ENCODE measurements at regions not wholly inside any gene's neighbourhood (a gene's known extent, or its start where the extent isn't known, plus 50 kb on each side); places are given as distances from the start of the nearest gene placed in this dataset.

DNA sequence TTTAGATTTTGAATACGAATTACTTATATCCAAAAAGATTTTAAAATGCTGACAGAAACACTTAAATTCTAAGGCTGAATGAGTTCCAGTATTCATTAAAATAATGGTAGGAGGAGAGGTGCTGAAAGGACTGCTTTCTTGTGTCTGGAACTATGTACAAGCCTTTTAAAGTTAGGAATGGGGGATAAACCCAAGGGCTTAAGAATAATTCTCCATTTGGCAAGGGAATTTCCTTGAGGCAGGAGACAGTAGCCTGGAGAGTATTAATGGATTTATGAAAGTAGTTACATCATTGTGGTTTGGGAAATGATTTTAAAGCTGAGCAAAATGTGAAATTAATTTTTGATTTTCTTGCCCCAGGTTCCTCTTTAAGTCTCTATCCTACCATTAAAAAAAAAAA lies 266.5 kb upstream of the KCNIP4 start:
- Histone ChIP-seq H3K4me3 (no peak overlapping the region), H3K27me3 (no peaks in the 10 kb centered on the region), H3K27ac (no peak overlapping the region), H3K4me1 (replicated peaks in 1 of 2) (no peaks in the 10 kb centered on the region), H3K9me3 (replicated peaks in 1 of 3) (no peaks in the 10 kb centered on the region), H3K36me3 (replicated peaks in 1 of 2) (no peaks in the 10 kb centered on the region)
- WGBS, 4 donors = 53 to 66% (median 64%) methylated on average over 1 of the region's 1 CpG
- DNase-seq = no peak
- TF ChIP-seq, protein P1, sequence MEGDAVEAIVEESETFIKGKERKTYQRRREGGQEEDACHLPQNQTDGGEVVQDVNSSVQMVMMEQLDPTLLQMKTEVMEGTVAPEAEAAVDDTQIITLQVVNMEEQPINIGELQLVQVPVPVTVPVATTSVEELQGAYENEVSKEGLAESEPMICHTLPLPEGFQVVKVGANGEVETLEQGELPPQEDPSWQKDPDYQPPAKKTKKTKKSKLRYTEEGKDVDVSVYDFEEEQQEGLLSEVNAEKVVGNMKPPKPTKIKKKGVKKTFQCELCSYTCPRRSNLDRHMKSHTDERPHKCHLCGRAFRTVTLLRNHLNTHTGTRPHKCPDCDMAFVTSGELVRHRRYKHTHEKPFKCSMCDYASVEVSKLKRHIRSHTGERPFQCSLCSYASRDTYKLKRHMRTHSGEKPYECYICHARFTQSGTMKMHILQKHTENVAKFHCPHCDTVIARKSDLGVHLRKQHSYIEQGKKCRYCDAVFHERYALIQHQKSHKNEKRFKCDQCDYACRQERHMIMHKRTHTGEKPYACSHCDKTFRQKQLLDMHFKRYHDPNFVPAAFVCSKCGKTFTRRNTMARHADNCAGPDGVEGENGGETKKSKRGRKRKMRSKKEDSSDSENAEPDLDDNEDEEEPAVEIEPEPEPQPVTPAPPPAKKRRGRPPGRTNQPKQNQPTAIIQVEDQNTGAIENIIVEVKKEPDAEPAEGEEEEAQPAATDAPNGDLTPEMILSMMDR (IDR thresholded peaks at IDR 0.05) = no peak
- TF ChIP-seq POLR2A (IDR thresholded peaks at IDR 0.05) = no peak
- intact Hi-C loops (cut with DNase I) = no loop called here

DNA sequence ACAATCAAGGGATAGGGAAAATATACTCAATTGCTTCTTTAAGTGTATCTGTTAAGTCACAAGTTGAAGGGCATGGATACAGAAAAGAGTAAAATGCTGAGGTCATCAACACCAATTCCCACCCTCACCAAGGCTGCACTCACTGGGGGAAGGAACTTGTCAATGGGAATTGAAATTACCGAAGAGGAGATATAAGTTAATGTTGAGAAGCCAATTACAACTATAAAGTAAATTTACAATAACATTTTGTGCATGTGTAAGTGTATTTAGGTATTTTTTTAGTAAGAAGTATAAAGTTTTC lies 255.1 kb upstream of the KCNIP4 start:
- no peaks in the 10 kb centered on the region for H3K9me3 ChIP-seq (replicated peaks in 1 of 3)
- H3K27me3 ChIP-seq = no peaks in the 10 kb centered on the region
- H3K27ac ChIP-seq = no peak overlapping the region
- TF ChIP-seq, protein P1 (IDR thresholded peaks at IDR 0.05) = no peak
- no peak for TF ChIP-seq POLR2A (IDR thresholded peaks at IDR 0.05)
- WGBS, 4 donors = 19 to 81% (median 78%) methylated on average over 1 of the region's 1 CpG
- no peak overlapping the region for H3K4me3 ChIP-seq
- no peaks in the 10 kb centered on the region for H3K4me1 ChIP-seq (replicated peaks in 1 of 2)
- no peak for DNase-seq
- no peaks in the 10 kb centered on the region for H3K36me3 ChIP-seq (replicated peaks in 1 of 2)
- intact Hi-C loops (cut with DNase I) = no loop called here

DNA sequence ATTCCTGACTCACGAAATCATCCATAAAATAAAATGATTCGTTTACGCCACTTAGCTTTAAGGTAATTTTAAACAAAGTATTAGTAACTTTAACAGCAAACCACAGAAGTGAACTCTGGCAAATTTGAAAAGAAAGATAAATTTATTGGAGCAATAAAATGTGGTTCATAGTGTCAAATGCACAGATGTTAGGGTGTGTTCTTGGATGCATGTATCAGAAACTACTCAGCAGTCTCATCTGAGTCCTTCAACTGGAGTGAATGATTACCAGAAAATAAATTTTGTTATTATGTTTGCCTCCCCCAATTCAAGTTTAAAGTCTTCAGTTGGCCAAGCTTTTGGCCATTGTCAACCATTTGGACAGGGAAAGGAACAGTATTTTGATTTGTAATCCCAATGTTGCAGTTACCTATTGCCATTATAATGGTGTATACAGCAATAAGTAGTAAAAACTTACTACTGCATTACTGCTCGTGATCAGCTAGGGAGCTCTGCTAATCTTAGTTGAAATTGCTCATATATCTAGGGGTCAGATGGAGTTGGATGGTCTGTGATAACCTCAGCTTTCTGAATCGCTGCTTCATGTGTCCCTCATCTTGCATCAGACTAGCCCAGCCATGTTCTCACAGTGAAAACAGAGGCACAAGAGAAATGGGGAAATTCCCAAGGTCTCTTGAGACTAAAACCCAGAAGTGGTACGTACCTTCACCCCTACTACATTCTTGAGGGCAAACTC lies 254.6 kb upstream of the KCNIP4 start:
- H3K36me3 ChIP-seq (replicated peaks in 1 of 2) = no peaks in the 10 kb centered on the region
- 66 to 79% (median 68%) methylated on average over 6 of the region's 6 CpGs for WGBS, 4 donors
- no peak overlapping the region for H3K4me3 ChIP-seq
- no peak for DNase-seq
- no peaks in the 10 kb centered on the region for H3K4me1 ChIP-seq (replicated peaks in 1 of 2)
- H3K27me3 ChIP-seq = no peaks in the 10 kb centered on the region
- H3K27ac ChIP-seq = no peak overlapping the region
- no peaks in the 10 kb centered on the region for H3K9me3 ChIP-seq (replicated peaks in 1 of 3)
- intact Hi-C loops (cut with DNase I) = no loop called here
- no peak for TF ChIP-seq POLR2A (IDR thresholded peaks at IDR 0.05)
- TF ChIP-seq, protein P1 (IDR thresholded peaks at IDR 0.05) = no peak

DNA sequence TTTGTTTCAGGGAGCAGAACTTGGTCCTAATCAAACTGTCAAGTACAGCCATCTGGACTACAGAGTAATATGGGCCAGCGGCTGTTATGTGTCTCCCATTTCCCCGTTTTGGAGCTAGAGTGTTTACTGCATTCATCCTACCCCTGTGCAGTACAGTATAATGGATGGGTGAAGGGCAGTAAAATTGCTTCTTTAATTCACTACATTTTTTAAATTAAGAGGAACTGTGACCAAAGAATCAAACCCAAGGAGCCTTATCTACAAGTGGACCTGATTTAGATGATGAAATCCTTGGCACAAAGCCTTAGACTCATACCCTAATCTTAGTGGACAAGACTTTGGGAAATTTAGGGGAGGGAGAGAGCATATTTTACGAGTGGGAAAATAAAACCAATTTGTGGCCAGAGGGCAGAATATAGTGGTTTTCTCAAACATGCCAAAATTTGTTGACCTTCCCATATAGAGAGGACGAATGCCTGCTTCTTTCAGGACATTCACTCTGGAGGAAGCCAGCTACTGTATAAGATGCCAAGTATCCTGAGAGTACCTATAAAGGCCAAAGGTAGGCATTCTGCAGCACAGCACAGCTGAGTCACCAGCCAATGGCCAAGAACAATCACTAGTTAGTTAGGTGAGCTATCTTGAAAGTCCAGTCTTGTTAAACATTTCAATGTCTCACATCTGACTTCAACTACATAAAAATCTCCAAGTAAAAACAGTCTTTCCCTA lies 253.8 kb upstream of the KCNIP4 start:
- H3K9me3 ChIP-seq (replicated peaks in 1 of 3) = no peaks in the 10 kb centered on the region
- TF ChIP-seq, protein P1 (IDR thresholded peaks at IDR 0.05) = no peak
- TF ChIP-seq POLR2A (IDR thresholded peaks at IDR 0.05) = no peak
- no peaks in the 10 kb centered on the region for H3K36me3 ChIP-seq (replicated peaks in 1 of 2)
- no peaks in the 10 kb centered on the region for H3K27me3 ChIP-seq
- WGBS, 4 donors = 49 to 63% (median 57%) methylated on average over 4 of the region's 4 CpGs
- no peak overlapping the region for H3K27ac ChIP-seq
- no peak for DNase-seq
- intact Hi-C loops (cut with DNase I) = no loop called here
- H3K4me3 ChIP-seq = no peak overlapping the region
- H3K4me1 ChIP-seq (replicated peaks in 1 of 2) = no peaks in the 10 kb centered on the region
